Thoracic aorta (tissue), 2 donors: ENCODE measurements at regions not wholly inside any gene's neighbourhood (a gene's known extent, or its start where the extent isn't known, plus 50 kb on each side); places are given as distances from the start of the nearest gene placed in this dataset.

ENCODE experiments used
- ATAC-seq: fragments of 150-250 bp; one replicate; pipeline ENCODE4 v1.8.0; 2017; ENCODE audit warnings: low read depth; ENCODE audit not compliant: insufficient number of reproducible peaks, low FRiP score
- DNase-seq: peaks from one replicate; pipeline ENCODE4 v3.0.0-alpha.2; 2020; ENCODE audit warnings: low spot score
- H3K27ac ChIP-seq, 2 donors: fragments of 200-600 bp; sonication (generic); 1 replicate in 1 of 2; 2 replicates in 1 of 2; pipeline ENCODE4 v1.5.1; 2016; ENCODE audit warnings: mild to moderate bottlenecking in 2 of 2, moderate library complexity in 2 of 2
- H3K27me3 ChIP-seq: fragments of 200-600 bp; sonication (generic); replicated peaks from 2 replicates; pipeline ENCODE4 v1.6.0; 2016; ENCODE audit warnings: mild to moderate bottlenecking; ENCODE audit not compliant: insufficient read depth
- H3K36me3 ChIP-seq: fragments of 200-600 bp; sonication (generic); one replicate; pipeline ENCODE4 v1.5.1; 2016
- H3K4me1 ChIP-seq, 2 donors: fragments of 200-600 bp; sonication (generic); 1 replicate in 1 of 2; 2 replicates in 1 of 2; pipeline versions ENCODE4 v1.5.1 to v1.6.0; 2016; ENCODE audit warnings: low read depth in 2 of 2, mild to moderate bottlenecking in 1 of 2; ENCODE audit not compliant: control insufficient read depth in 1 of 2
- H3K4me3 ChIP-seq: fragments of 200-600 bp; sonication (generic); 2 replicates; pipeline ENCODE4 v1.5.1; 2016; ENCODE audit warnings: mild to moderate bottlenecking
- H3K9me3 ChIP-seq: fragments of 200-600 bp; sonication (generic); 2 replicates; pipeline ENCODE4 v1.5.1; 2016
- TF ChIP-seq, protein P1 (sequence below): fragments of 200-600 bp; sonication (generic); IDR thresholded peaks from one replicate; pipeline ENCODE4 v1.5.1; 2019; ENCODE audit warnings: antibody characterized with exemption

DNA sequence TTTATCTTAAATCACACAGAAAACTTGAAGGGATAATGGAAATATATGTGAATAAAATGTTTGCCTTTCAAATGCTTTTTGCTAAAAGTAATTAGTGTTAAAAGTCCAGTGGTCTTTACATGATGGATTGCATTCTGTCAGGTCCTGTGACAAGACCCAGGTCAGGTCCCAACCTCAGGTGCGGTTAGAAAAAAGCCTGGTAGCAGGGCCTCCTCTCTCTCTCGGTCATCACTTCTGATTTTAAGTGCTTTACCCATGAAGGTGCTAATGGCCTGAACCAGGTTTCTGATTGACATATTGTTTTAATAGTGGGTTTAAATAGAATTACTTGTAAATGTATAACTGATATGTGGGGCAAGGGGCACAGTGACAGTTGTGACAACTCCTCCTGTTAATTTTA is 736.3 kb downstream of the POM121L12 start:
- H3K36me3 ChIP-seq: no peaks in the 10 kb centered on the region
- H3K9me3 ChIP-seq: no peaks in the 10 kb centered on the region
- H3K27me3 ChIP-seq: no peaks in the 10 kb centered on the region
- no peak for DNase-seq
- TF ChIP-seq, protein P1, sequence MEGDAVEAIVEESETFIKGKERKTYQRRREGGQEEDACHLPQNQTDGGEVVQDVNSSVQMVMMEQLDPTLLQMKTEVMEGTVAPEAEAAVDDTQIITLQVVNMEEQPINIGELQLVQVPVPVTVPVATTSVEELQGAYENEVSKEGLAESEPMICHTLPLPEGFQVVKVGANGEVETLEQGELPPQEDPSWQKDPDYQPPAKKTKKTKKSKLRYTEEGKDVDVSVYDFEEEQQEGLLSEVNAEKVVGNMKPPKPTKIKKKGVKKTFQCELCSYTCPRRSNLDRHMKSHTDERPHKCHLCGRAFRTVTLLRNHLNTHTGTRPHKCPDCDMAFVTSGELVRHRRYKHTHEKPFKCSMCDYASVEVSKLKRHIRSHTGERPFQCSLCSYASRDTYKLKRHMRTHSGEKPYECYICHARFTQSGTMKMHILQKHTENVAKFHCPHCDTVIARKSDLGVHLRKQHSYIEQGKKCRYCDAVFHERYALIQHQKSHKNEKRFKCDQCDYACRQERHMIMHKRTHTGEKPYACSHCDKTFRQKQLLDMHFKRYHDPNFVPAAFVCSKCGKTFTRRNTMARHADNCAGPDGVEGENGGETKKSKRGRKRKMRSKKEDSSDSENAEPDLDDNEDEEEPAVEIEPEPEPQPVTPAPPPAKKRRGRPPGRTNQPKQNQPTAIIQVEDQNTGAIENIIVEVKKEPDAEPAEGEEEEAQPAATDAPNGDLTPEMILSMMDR: no peak
- no peak for ATAC-seq
- H3K4me3 ChIP-seq: no peak overlapping the region
- no peak overlapping the region for H3K27ac ChIP-seq
- H3K4me1 ChIP-seq: no peaks in the 10 kb centered on the region

DNA sequence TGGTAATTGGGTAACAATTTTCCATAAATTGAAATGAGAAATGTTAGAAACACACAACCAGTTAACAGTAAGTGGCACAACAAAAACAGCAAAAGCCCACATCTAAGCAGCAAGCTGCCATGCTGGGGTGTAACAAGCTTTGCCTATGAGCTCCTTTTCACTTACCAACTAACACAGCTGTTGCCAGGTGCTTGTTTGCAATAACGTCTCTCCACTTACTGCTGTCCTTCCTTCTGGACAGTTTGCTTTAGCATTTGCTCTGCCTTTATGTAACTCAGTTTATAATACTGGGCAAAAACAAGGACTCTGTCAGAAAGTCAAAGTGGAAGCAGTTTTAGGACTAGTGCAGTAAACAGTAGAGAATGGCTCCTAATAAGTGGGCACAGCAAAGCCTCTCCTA is 740.9 kb downstream of the POM121L12 start:
- no peak overlapping the region for H3K27ac ChIP-seq
- no peaks in the 10 kb centered on the region for H3K9me3 ChIP-seq
- DNase-seq: no peak
- TF ChIP-seq, protein P1: no peak
- ATAC-seq: no peak
- no peaks in the 10 kb centered on the region for H3K27me3 ChIP-seq
- no peak overlapping the region for H3K4me3 ChIP-seq
- no peaks in the 10 kb centered on the region for H3K36me3 ChIP-seq
- no peaks in the 10 kb centered on the region for H3K4me1 ChIP-seq

DNA sequence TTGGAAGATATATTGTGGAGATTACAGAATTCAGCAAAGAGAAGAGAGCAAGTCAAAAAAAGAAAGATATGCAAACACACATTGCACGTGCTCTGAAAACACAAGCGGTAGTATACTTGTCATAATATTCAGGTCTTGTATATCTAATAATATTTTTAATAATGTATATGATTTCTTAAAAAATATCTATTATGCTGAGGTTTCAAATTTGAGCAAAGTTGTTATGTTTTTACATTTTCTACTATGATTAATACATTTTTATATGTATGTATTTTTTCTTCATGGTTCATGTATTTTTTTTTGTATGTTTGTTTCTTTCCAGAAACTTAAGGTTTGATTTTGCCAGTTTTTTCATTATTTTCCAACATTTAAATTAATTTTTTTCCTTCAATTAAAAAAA is 752.4 kb upstream of the VSTM2A start:
- Histone ChIP-seq H3K4me1 (no peaks in the 10 kb centered on the region), H3K27me3 (no peaks in the 10 kb centered on the region), H3K9me3 (no peaks in the 10 kb centered on the region), H3K4me3 (no peak overlapping the region), H3K36me3 (no peaks in the 10 kb centered on the region), H3K27ac (no peak overlapping the region)
- no peak for ATAC-seq
- DNase-seq: no peak
- TF ChIP-seq, protein P1: no peak

DNA sequence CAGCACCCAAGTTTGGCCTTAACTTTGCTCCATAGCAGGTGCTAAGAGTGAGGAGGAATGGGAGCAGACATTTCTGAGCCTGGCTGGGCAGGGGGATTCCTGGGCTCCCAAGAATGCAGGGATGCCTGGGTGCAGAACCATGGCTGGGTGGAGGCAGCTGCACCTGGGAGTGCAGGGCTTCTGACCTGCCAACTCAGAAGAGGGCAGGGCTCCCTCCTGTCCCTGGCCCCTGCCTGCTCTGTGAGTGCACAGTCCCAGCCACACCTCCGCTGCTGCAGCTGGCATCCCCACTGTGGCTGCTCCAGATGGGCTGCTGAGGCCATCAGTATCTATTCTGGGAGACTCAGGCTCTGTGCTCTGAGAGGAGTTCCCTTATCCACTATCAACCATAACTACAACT is 747.4 kb upstream of the VSTM2A start:
- H3K36me3 ChIP-seq: no peaks in the 10 kb centered on the region
- no peaks in the 10 kb centered on the region for H3K27me3 ChIP-seq
- no peaks in the 10 kb centered on the region for H3K9me3 ChIP-seq
- no peaks in the 10 kb centered on the region for H3K4me1 ChIP-seq
- ATAC-seq (no peak), DNase-seq (no peak)
- H3K4me3 ChIP-seq: no peak overlapping the region
- H3K27ac ChIP-seq: no peak overlapping the region
- TF ChIP-seq, protein P1: no peak

DNA sequence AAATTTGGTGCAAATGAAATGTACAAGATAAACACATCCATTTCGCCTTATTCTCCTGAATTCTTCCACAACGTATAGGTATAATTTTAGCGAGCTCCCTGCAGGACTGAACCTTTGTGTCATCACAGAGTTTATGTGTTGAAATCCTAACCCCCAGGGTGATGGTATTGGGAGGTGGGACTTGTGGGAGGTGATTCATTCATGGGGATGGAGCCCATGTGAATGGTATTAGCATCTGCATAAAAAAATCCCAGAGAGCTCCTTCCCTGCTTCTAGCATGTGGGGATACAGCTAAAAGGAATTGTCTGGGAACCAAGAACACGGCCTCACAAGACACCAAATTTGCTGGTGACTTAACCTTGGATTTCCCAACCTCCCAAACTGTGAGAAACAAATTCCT is 741.4 kb upstream of the VSTM2A start:
- Histone ChIP-seq H3K9me3 (no peaks in the 10 kb centered on the region), H3K27ac (no peak overlapping the region), H3K27me3 (no peaks in the 10 kb centered on the region), H3K36me3 (no peaks in the 10 kb centered on the region), H3K4me3 (no peak overlapping the region), H3K4me1 (no peaks in the 10 kb centered on the region)
- ATAC-seq (no peak), DNase-seq (no peak)
- TF ChIP-seq, protein P1: no peak
